Left renal cortex interstitium (tissue), 4 donors: ENCODE measurements at regions not wholly inside any gene's neighbourhood (a gene's known extent, or its start where the extent isn't known, plus 50 kb on each side); places are given as distances from the start of the nearest gene placed in this dataset.
"Not testable (repeated sequence)": the region's sequence is repeated elsewhere in the genome, so short reads cannot be mapped to it uniquely, and the experiment has no call there.

ENCODE experiments used
- DNase-seq, 4 donors: peaks; one replicate each; pipeline ENCODE4 v3.0.0-alpha.2; 2013; ENCODE audit warnings: low read depth in 4 of 4, low spot score in 2 of 4, missing footprints in 1 of 4

DNA sequence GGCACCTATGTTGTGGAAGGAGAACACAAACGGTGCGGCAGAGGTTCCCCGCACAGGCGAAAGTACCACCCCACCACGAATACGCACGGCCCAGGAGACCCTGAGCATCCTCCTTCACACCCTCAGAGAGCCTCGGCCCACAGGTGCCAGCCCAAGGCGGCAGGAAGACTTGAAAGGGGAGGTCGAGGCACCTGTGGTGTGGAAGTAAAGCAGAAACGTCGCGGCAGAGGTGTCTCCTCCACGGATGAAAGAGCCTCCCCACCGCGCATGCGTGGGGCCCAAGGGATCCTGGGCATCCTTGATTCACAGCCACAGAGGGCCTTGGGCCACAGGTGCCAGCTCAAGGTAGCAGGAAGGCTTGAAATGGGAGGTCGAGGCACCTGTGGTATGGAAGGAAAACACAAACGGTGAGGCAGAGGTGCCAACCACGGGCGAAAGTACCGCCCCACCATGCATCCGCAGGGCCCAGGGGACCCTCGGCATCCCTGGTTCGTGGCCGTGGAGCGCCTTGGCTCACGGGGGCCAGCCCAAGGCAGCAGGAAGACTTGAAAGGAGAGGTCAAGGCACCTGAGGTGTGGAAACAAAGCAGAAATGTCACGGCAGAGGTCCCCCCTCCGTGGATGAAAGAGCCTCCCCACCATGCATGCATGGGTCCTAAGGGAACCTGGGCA lies 380.1 kb downstream of the ALG10 start:
- DNase-seq, result no peak

DNA sequence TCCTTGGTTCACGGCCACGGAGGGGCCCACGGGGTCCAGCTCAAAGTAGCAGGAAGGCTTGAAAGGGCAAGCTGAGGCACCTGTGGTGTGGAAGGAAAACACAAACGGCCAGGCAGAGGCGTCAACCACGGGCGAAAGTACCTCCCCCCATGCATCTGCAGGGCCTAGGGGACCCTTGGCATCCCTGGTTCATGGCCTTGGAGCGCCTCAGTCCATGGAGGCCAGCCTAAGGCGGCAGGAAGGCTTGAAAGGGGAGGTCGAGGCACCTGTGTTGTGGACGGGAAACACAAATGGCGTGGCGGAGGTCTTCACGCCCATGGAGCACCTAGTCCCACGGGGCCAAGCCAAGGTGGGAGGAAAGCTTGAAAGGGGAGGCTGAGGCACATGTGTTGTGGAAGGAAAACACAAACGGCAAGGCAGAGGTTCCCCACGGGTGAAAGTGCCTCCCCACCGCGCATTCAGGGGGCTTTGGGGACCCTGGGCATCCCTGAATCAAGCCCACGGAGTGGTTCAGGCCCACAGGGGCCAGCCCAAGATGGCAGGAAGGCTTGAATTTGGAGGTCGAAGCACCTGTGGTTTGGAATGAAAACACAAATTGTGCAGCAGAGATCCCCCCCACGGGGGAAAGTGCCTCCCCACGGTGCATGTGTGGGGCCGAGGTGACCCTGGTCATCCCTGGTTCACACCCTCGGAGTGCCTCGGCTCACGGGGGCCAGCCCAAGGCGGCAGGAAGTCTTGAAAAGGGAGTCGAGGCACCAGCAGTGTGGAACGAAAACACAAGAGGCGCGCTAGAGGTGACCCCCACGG lies 380.8 kb downstream of the ALG10 start:
- no peak for DNase-seq

DNA sequence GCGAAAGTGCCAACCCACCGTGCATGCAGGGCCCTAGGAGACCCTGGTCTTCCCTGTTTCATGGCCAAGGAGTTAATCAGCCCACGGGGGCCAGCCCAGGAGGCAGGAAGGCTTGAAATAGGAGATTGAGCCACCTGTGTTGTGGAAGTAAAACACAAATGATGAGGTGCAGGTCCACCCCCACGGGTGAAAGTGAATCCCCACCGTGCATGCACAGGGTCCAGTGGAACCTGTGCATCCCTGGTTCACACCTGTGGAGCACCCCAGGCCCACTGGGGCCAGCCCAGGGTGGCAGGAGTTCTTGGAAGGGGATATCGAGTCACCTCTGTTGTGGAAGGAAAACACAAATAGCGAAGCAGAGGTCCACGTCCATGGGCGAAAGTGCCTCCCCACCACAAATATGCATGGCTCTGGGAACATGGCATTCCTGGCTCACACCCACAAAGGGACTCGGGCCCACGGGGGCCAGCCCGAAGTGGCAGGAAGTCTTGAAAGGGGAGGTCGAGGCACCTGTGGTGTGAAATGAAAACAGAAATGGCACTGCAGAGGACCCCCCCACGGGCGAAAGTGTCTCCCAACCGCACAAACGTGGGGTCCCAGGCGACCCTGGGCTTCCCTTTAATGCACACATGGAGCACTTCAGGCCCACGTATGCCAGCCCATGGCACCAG lies 381.5 kb downstream of the ALG10 start:
- DNase-seq, result no peak

DNA sequence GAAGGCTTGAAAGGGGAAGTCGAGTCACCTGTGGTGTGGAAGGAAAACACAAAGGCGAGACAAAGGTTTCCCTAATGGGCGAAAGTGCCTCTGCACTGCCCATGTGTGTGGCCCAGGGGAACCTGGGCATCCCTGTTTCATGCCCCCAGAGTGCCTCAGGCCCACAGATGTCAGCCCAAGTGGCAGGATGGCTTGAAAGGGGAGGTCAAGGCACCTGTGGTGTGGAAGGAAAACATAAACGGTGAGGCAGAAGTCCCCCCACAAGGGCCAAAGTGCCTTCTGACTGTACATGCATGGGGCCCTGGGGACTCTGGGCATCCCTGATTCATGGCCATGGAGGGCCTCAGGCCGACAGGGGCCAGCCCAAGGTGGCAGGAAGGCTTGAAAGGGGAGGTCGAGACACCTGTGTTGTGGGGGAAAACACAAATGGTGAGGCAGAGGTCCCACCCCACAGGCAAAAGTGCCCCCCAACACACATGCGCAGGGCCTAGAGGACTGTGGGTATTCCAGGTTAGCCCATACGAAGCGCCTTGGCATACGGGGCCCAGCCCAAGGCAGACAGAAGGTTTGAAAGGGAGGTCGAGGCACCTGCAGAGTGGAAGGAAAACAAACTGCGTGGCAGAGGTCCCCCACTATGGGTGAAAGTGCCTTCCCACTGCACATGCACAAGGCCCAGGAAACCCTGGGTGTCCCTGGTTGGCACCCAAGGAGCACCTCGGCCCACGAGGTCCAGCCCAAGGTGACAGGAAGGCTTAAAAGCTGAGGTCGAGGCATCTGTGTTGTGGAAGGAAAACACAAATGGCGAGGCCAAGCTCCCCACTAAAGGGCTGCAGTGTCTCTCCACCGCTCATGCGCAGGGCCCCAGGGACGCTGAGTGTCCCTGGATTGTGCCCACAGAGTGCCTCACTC lies 382.3 kb downstream of the ALG10 start:
- no peak for DNase-seq

DNA sequence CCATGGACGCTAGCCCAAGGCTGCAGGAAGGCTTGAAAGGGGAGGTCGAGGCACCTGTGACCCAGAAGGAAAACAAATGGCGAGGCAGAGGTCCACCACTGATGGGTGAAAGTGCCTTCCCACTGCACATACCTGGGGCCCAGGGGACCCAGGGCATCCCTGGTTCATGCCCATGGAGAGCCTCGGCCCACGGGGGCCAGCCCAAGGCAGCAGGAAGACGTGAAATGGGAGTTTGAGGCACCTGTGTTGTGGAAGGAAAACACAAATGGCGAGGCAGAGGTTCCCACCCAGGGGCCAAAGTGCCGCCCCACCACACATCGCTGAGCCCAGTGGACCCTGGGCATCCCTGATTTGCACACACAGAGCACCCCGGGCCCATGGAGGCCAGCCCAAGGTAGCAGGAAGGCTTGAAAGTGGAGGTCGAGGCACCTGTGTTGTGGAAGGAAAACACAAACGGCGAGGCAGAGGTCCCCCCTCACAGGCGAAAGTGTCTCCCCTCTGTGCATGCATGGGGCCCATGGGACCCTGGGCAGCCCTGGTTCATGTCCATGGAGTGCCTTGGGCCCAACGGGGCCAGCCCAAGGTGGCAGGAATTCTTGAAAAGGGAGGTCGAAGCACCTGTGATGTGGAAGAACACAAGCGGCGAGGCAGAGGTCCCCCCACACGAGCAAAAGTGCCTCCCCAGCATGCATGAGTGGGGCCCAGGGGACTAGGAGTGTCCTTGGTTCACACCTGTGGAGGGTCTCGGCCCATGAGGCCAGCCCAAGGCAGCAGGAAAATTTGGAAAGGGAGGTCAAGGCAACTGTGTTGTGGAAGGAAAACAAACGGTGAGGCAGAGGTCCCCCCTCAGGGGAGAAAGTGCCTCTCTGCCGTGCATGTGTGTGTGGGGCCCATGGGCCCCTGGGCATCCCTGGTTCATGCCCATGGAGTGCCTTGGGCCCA lies 383.3 kb downstream of the ALG10 start:
- no peak for DNase-seq

DNA sequence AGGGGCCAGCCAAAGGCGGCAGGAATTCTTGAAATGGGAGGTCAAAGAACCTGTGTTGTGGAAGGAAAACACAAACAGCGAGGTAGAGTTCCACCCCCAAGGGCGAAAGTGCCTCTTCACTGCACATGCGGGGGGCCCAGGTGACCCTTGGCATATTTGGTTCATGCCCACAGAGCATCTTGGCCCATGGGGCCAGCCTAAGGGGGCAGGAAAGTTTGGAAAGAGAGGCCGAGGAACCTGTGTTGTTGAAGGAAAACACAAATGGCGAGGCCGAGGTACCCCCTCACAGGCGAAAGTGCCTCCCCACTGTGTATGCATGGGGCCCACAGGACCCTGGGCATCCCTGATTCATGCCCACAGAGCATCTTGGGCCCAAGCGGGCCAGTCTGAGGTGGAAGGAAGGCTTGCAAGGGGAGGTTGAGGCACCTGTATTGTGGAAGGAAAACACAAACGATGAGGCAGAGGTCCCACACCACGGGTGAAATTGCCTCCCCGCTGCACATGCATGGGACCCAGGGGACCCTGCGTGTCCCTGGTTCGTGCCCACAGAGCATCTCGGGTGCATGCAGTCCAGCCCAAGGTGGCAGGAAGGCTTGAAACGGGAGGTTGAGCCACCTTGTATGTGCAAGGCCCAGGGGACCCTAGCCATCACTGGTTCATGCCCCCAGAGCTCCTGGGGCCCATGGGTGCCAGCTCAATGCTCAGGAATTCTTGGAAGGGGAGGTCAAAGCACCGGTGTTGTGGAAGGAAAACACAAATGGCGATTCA lies 384.1 kb downstream of the ALG10 start:
- no peak for DNase-seq

DNA sequence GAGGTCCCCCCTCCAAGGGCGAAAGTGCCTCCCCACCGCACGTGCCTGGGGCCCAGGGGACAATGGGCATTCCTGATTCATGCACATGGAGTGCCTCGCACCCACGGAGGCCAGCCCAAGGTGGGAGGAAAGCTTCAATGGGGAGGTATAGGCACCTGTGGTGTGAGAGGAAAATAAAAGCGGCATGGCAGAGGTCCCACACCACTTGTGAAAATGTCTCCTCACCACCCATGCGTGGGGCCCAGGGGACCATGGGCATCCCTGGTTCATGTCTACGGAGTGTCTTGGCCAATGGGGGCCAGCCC lies 384.7 kb downstream of the ALG10 start:
- no peak for DNase-seq

DNA sequence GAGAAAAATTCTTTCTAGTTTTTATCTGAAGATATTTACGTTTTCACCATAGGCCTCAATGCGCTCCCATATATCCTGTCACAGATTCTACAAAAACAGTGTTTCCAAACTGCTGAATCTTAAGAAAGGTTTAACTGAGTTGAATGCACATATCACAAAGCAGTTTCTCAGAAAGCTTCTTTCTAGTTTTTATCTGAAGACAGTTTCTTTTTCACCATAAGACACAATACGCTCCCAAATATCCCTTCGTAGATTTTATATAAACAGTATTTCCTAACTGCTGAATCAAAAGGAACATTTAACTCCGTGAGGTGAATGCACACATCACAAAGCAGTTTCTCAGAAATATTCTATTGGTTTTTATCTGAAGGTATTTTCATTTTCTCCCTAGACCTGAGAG lies 385.5 kb downstream of the ALG10 start:
- DNase-seq, result no peak

DNA sequence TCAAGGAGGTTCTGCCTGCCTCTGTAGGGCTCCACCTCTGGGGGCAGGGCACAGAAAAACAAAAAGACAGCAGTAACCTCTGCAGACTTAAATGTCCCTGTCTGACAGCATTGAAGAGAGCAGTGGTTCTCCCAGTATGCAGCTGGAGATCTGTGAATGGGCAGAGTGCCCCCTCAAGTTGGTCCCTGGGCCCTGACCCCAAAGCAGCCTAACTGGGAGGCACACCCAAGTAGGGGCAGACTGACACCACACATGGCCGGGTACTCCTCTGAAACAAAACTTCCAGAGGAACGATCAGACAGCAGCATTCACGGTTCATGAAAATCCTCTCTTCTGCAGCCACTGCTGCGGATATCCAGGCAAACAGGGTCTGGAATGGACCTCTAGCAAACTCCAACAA lies 409.2 kb downstream of the ALG10 start:
- not testable (repeated sequence) for DNase-seq
